Hematopoietic multipotent progenitor cell treated with erythropoietin and hydrocortisone succinate and interleukin-3 and kit ligand, for 8 days (in vitro differentiated cells): ENCODE measurements at regions not wholly inside any gene's neighbourhood (a gene's known extent, or its start where the extent isn't known, plus 50 kb on each side); places are given as distances from the start of the nearest gene placed in this dataset.
A peak's percentile ranks its signal among the peaks of the same experiment; 100 is the strongest.

Experiments
- DNase-seq: peaks from one replicate; pipeline ENCODE4 v3.0.0-alpha.2; 2015

GRCh38 chr2:67792191-67792590, 270.6 kb downstream of the C1D start:
- no peak for DNase-seq

- no peak for DNase-seq
Measured at GRCh38 chr2:67792681-67793091, 270.1 kb downstream of the C1D start.

GRCh38 chr2:67797801-67798540, 264.8 kb downstream of the C1D start:
- DNase-seq, result no peak

- no peak for DNase-seq
Measured at GRCh38 chr2:67798541-67799160, 264.2 kb downstream of the C1D start.

- no peak for DNase-seq
Measured at GRCh38 chr2:67799886-67800285, 262.9 kb downstream of the C1D start.

GRCh38 chr2:67802291-67802690, 260.5 kb downstream of the C1D start:
- no peak for DNase-seq

- DNase-seq, result no peak
Measured at GRCh38 chr2:67802824-67803223, 260.0 kb downstream of the C1D start.

- no peak for DNase-seq
Measured at GRCh38 chr2:67806816-67807215, 256.0 kb downstream of the C1D start.

GRCh38 chr2:67808112-67808511, 254.7 kb downstream of the C1D start:
- no peak for DNase-seq

- DNase-seq, result no peak
Measured at GRCh38 chr2:67812682-67813081, 250.1 kb downstream of the C1D start.

- no peak for DNase-seq
Measured at GRCh38 chr2:67823726-67824125, 239.1 kb downstream of the C1D start.

- DNase-seq, result no peak
Measured at GRCh38 chr2:67824186-67824585, 238.6 kb downstream of the C1D start.

GRCh38 chr2:67825476-67825875, 237.3 kb downstream of the C1D start:
- DNase-seq, result peak; percentile 16

GRCh38 chr2:67828066-67828465, 234.7 kb downstream of the C1D start:
- DNase-seq, result no peak

GRCh38 chr2:67829470-67829869, 233.3 kb downstream of the C1D start:
- no peak for DNase-seq

- DNase-seq, result no peak
Measured at GRCh38 chr2:67833632-67834031, 229.2 kb downstream of the C1D start.

GRCh38 chr2:67834482-67834881, 228.3 kb downstream of the C1D start:
- DNase-seq, result no peak

- DNase-seq, result no peak
Measured at GRCh38 chr2:67835266-67835665, 227.5 kb downstream of the C1D start.

GRCh38 chr2:67836866-67837265, 225.9 kb downstream of the C1D start:
- DNase-seq, result no peak

- DNase-seq, result no peak
Measured at GRCh38 chr2:67838205-67838604, 224.6 kb downstream of the C1D start.

GRCh38 chr2:67839242-67839641, 223.6 kb downstream of the C1D start:
- no peak for DNase-seq

GRCh38 chr2:67839668-67840067, 223.1 kb downstream of the C1D start:
- no peak for DNase-seq

- DNase-seq, result peak; percentile 53
Measured at GRCh38 chr2:67840460-67841068, 222.2 kb downstream of the C1D start.

- DNase-seq, result no peak
Measured at GRCh38 chr2:67841711-67842110, 221.1 kb downstream of the C1D start.
